GM19438 (cell line): ENCODE measurements at regions not wholly inside any gene's neighbourhood (a gene's known extent, or its start where the extent isn't known, plus 50 kb on each side); places are given as distances from the start of the nearest gene placed in this dataset.
"Not testable (repeated sequence)": the region's sequence is repeated elsewhere in the genome, so short reads cannot be mapped to it uniquely, and the experiment has no call there.

Source experiments
- ATAC-seq: cut with Tn5 transposase; IDR thresholded peaks from one replicate; pipeline ENCODE4 v1.9.1; 2021; ENCODE audit warnings: low read depth; ENCODE audit not compliant: unreplicated experiment

DNA sequence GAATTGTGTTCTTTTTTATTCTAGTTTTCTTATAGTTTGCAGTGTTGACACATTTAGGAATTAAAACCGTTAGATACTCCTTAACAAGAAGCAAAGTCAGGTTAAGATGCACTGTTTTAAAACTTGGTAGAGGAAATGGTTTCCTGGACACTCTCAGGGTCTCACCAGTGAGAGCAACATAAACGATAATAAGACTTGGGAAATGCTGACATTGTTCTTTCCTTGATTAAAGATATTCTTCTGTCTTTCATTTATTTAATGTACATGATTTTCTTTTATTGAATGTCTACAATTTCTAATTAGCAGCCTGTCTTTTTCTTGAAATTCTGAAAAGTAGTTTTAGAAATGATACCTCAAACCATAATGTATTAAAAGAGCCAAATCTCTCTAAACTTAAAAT lies 707.9 kb upstream of the CHD1 start:
- no peak for ATAC-seq

DNA sequence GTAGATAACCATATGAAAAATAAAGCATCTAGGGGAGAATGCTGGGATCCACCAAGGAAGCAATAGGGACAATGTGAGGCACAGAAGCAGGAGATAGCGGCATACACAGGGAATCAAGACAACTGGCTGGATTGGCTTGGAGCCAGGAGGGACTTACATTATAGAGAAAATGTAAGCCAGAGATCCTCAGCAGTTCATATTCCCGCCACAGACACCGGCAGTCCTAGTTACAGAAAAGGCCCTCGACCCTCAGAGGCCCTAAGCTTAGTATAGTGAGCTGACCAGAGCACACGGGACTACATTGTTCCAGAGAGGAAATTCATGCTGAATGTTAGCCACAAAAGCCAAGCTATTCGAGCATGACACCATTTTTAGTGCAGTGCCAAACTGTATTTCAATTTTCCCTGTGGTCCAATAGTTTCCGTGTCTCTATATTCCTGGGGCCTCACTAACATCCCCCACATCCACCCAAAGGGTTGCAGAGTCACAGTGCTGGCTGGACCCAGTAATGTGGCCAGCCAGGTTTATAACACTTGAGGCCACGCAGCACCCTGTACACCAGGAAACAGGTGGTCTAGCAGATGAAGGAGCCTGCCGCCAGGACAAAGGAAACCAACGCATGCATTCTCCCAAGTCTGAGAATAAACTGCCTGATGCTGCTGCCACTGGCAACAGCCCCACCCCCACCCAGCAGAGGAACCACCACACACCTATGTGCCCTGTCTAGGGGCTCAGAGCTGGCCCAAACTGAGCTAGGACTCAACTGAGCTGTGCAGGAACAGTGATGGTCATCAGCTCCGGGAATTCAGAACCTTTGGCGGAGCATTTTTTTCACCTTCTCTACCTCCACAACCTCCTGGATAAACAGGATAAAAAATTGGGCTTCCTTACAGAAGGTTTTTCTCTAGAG lies 693.2 kb upstream of the CHD1 start:
- ATAC-seq, result no peak

DNA sequence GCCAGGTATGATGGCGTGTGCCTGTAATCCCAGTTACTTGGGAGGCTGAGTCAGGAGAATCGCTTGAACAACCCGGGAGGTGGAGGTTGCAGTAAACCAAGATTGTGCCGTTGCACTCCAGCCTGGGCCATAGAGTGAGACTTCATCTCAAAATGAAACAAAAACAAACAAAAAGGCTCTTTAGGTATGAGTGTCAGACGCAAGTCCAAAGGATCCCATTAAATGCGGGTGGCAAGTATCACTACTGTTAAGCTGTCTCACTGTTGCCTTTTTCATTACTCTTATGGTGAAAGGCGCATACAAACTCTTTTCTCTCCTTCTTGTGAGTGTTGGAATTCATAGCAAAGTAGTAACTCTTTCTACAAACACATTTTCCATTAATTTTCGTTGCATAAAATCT lies 688.5 kb upstream of the CHD1 start:
- ATAC-seq, result no peak

DNA sequence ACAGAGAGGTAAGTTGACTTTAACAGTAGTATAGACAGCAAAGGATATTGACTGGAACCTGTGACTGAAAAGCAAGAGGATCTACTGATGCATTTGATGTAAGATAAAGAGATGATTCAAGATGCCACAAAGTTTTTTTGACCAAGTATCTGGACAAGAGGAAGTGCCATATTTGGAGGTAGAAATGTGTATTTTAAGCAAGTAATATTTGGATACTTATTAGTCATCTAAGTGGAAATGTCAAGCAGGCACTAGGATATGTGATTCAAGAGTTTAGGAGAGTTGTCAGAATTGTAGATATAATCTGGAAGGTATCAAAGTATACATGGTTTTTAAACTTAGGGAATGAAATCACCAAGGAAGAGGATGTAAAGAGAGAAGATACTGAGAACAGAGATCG lies 686.1 kb upstream of the CHD1 start:
- no peak for ATAC-seq

DNA sequence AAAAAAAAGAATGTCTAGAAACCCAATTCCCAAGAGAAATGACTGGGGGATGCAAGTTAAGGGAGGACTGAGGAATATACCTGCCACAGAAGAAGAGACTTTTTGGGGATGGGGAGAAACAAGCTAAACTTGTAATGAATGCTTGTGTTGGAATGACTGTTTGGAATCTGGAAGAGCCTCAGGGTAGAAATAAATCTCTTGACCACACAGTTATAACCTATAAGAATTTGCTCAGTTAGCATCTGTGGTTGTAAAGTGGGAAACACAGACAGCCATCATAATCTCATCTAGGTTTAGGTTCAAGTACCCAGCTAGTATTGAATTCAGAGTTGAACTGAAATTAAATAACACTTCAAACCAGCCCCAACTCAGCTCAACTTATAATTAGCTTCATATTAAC lies 678.3 kb upstream of the CHD1 start:
- no peak for ATAC-seq

DNA sequence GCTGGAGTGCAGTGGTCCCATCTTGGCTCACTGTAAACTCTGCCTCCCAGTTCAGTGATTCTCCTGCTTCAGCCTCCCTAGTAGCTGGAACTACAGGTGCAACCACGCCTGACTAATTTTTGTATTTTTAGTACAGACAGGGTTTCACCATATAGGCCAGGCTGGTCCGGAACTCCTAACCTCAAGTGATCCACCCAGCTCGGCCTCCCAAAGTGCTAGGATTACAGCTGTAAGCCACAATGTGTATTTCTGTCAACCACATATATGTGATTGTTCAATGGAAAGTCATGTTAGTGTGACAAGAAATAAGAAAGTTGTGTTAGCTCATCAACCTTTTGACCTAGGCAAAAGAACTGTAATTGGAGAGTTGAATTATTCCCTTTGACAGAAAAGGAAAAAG lies 677.1 kb upstream of the CHD1 start:
- ATAC-seq, result no peak

DNA sequence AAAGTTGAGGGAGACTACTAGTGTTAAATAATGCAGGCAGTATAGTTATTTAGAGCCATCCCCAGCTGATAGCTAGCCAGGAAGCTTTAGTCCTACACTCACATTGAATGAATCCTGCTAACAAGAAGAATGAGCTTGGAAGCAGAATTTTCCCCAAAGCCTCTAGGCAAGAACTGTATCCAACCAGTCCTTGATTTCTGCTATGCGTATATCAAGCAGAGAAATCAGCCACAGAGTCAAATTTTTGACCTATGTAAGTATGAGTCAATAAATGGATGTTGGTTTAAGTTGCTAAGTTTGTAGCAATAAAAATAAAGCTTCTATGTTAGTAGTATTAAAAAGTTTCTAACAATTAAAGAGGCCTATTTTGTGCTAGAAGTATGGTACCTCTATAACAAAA lies 672.1 kb upstream of the CHD1 start:
- no peak for ATAC-seq

DNA sequence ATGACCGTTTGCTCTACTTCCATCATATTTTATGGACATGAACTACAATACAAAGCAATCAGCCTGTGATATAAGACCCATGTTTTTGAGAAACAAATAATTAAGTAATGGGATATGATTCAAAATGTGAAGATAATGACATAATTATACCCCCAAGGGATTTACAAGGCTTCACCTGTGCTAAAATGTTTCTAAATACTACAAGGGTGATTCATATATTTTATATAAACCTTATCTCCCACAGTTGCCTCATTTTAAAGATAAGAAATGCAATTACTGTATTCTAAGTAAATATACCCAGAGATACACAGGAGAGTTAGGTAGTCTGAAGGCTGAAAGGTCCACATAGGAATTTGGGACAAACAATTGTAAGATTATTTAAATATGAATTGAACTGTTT lies 662.0 kb upstream of the CHD1 start:
- no peak for ATAC-seq

DNA sequence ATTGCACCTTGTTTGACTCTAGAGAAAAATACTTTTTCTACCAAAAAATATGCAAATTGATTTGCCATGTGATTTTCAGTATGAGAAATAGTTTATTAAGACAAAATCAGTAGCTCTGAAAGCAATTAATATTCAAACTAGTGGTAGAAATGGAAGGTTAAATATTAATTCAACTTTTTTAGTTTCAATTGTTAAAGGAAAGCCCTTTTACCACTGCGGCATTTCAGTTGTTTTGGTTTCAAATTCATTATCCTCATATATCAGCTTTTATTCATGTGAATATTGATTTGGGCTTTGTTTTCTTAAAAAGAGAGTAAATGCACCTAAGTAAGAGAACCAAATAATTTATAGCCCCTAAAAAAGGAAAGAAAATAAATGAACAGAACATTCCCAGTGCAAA lies 660.6 kb upstream of the CHD1 start:
- ATAC-seq, result no peak

DNA sequence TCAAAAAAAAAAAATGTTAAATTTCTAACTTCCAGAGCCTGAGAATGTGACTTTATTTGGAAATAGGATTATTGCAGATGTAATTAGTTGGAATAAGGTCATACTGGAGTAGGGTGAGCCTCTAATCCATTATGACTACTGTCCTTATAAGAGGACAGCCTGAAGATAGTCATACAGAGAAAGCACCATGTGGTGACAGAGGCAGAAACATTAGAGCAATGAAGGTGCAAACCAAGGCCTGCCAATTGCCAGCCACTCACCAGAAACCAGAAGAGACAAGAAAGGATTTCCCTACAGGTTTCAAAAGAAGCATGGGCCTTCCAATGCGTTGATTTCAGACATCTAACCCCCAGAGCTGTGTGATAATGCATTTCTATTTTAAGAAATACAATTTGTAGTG lies 659.2 kb upstream of the CHD1 start:
- ATAC-seq, result no peak

DNA sequence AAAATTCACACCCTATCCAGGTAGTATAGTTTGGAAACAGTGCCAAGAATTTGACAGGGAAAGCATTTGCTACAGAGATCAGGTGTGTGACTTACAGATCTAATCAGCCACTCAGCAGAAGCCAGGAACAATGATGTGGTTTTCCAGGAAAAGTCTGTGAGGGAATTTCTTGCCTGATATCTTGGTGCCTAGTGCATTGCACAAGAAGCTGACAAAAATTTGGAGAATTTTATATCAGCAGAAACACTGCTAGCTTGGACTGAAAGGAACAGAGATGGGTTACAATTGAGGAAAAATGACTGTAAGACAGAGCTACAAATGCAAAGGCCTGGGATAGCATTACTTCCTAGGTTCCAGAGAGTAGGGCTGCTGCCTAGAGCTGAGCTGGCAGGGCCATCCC lies 658.1 kb upstream of the CHD1 start:
- ATAC-seq, result no peak

DNA sequence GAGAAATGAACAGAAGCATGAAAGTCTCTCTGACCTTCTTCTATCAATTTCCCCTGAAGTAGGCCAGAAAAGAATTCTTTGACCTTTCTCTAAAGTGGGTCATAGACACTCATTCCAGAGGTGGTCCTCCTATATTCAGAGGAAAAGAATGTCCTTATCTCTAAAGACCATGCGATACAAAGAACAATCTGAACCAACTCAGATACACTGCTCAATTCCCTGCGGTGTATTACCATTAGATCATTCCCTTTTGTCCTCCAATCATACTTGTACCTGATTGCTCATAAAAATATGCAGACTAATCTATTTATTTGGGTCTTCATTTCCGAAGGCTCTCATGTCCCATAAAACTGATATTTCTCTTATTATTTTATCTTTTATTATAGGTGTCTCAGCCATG lies 652.4 kb upstream of the CHD1 start:
- not testable (repeated sequence) for ATAC-seq

DNA sequence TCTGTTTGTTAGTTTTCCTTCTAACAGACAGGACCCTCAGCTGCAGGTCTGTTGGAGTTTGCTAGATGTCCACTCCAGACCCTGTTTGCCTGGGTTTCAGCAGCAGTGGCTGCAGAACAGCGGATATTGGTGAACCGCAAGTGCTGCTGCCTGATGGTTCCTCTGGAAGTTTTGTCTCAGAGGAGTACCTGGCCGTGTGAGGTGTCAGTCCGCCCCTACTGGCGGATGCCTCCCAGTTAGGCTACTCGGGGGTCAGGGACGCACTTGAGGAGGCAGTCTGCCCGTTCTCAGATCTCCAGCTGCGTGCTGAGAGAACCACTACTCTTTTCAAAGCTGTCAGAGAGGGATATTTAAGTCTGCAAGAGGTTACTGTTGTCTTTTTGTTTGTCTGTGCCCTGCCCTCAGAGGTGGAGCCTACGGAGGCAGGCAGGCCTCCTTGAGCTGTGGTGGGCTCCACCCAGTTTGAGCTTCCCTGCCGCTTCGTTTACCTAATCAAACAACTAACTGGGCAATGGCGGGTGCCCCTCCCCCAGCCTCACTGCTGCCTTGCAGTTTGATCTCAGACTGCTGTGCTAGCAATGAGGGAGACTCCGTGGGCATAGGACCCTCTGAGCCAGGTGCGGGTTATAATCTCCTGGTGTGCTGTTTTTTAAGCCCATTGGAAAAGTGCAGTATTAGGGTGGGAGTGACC lies 634.3 kb upstream of the CHD1 start:
- not testable (repeated sequence) for ATAC-seq

DNA sequence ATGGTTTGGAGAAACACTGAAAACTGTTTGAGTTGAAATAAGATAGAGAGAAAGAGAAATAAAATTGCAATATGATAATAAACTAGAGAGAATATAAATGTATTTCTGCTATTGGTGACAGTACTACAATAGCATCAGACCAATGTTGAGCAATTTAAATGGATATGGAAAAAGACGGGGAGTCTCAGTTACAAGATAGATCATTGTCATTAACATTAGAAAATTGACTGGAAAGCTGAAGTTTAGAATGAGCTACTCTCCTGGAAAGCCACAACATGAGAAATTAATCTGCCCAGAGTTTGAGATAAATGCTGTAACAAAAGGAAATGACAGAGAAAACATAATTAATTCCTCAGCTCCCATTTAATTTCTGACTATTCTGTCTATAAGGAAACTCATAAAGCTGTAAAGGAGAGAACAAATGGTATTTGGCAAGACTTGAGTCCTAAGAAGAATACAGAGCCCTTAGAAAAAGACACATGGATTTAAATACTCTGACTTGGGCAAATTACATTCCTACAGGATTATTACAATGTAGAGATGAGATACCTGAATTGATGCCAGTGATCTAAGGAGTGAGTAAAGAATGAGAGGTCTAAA lies 624.5 kb upstream of the CHD1 start:
- ATAC-seq, result no peak

DNA sequence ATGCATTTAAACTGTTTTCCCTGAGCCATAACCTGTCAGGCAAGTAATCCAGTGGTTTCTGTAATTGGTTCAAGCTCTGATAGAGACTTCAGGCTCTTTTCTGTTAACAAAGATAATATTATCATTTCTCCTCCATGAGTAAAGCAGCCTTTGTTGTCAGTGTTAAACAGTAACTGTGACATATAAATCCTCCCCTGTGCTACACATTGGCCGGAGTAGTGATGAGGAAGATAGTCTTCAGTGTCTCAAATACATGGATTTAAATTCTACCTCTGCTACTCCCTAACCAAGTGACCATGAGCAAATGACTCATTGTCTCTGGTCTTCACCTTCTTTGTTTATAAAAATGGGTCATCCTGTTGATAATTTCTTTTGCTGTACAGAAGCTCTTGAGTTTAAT lies 615.5 kb upstream of the CHD1 start:
- ATAC-seq, result no peak

DNA sequence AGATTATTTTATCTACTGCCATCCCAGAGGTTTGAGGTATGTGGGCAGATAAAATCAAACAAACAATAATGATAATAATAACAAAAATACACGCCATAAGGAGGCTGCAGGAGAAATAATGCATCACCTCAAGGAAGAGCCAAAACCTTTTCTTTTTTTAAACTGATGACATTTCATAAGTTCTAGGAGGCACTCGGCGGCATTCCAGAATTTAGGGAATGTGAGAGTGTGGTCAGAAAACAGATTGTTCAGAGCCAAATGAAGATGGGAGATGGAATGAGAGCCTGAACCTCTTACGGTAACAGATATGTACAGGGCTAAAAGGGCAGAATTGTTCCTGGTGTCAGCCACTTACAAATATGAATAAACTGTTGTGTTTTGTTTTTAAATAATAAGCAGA lies 615.0 kb upstream of the CHD1 start:
- no peak for ATAC-seq

DNA sequence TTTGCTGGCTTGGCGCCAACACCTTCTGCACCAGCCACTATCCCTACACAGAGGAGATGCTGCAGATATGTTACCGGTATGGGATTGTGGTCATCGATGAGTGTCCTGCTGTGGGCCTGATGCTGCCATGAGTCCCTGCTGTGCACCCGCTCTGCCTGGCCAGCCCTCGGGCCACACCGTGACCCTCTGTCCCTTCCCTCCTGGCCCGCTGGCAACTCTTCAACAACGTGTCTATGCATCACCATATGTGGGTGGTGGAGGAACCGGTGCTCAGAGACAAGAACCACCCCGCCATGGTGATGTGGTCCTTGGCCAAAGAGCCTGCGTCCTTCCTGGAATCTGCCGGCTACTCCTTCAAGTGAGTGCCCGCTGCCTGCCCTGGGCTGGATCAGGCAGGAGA lies 605.4 kb upstream of the CHD1 start:
- not testable (repeated sequence) for ATAC-seq

DNA sequence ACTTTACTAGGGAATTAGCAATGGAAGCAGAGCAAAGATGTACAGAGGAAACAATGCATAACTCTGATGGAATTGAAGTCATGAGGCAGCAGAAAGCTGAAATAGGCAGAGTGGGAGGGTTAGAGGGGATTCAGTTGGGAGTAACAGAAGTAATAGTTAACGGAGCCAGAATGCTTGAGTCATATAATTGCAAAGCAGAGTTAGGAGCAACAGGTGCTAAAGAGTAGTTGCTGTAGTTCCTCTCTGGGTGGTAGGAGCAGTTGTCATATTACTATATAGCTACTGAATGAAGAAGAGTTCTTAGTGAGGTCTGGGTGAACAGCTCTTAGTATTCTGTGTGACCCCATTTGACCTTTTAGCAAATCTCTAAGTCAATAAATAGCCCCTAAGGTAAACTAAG lies 592.9 kb upstream of the CHD1 start:
- not testable (repeated sequence) for ATAC-seq

DNA sequence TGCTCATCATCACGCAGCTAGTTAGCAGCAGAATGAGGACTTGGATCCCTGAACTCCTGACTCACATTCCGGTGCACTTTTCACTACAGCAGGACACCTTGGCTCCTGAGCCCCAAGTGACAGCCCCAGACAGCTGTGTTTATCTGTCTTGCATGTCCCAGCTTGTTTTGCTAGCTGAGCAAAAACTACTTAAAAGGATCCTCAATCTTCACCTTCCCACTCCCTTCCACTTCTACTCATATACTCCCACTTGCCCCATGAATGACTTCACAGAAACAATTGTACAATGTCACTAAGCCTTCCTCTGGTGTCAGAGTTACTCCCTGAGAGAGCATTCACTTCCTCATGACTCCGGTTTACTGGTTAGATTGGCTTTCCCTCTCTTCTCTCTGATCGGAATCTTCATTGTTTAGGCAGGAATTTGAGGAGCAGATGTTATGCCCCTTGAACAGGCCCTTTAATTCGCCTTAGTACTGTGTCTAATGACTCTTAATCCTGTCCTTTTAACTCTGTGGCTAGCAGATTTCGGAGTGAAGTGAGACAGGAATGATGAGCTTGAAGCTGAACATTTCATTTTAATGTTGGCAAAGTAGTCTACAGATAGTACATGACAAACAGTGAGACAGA lies 587.2 kb upstream of the CHD1 start:
- ATAC-seq, result not testable (repeated sequence)

DNA sequence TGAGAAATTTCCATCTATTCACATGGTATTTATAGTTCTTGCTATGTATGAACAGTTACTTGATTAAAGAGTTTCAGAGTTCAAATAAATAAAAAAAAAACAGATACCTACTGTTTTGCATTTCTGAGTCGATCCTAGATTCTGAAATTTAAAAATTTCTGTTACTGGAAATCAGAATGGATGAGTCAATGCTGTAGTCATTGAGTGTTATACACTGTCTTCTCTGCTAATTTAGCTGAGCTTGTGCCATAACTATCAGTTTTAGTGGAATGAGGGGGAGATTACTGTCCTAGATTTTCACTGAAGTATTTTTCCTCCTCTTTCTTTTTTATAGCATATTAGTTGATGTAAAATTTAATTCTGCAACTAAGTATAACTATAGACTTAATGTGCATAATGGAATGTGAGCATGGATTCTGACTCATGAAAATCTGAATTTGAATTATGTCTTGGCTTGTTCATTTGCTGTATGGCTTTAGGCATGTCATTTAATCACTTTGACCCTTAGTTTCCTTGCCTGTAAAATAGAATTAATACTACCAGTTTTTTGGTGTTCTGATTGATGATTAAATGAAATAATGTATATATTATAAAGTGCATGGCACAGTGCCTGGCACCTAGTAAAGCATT lies 581.5 kb upstream of the CHD1 start:
- not testable (repeated sequence) for ATAC-seq

DNA sequence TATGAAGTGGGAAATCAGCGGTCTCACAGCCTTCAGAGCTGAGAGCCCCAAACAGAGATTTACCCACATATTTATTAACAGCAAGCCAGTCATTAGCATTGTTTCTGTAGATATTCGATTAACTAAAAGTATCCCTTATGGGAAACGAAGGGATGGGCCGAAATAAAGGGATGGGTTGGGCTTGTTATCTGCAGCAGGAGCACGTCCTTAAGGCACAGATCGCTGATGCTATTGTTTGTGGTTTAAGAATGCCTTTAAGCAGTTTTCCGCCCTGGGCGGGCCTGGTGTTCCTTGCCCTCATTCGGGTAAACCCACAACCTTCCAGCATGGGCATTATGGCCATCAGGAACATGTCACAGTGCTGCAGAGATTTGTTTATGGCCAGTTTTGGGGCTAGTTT lies 580.3 kb upstream of the CHD1 start:
- ATAC-seq, result not testable (repeated sequence)
